Heart left ventricle (tissue), 13 donors: ENCODE measurements at regions not wholly inside any gene's neighbourhood (a gene's known extent, or its start where the extent isn't known, plus 50 kb on each side); places are given as distances from the start of the nearest gene placed in this dataset.

Experiments
- POLR2A ChIP-seq, 2 donors: fragments of 450-650 bp; IDR thresholded peaks; one replicate each; pipeline ENCODE4 v1.6.1; 2017; ENCODE audit warnings: antibody characterized with exemption in 2 of 2, mild to moderate bottlenecking in 2 of 2, moderate library complexity in 2 of 2
- TF ChIP-seq, protein P1 (sequence below), 12 donors: fragments of 200-600 bp; sonication (generic) in 4 of 12; IDR thresholded peaks; one replicate each; pipeline versions ENCODE4 v1.5.0 to v1.8.0; 2018 to 2022; ENCODE audit warnings: antibody characterized with exemption in 12 of 12, mild to moderate bottlenecking in 5 of 12
- donor health status: ischemic (EF 13 %, LVEDD 7.1; RV severe dilation, severe dysfunction).
- donor health status: DM: no; HTN: yes; CAD: no.
- donor health status: DM: no; HTN: no; CAD: no.
- donor health status: ischemic (EF 25% LVEDD 6.9; RV normal size, moderate dysfunction).
- donor health status: ischemic (EF 25% LVEDD 5.7; RV mildly dilated, moderate dysfunction).
- donor health status: ischemic (EF 35%, LVEDD 5.7; RV mildly dilated, moderate dysfunction).
- donor health status: nonischemic (EF 11% LVEDD 7.7; RV severe dilation, severe dysfunction).
- donor health status: DM: yes; HTN: yes; CAD: no.
- donor health status: PGD.
- donor health status: ischemic (EF 29% LVEDD 5.4; RV normal size, mild dysfunction).
- donor health status: nonischemic (EF 23%, LVEDD 6.1; RV moderate dilation, normal function).

DNA sequence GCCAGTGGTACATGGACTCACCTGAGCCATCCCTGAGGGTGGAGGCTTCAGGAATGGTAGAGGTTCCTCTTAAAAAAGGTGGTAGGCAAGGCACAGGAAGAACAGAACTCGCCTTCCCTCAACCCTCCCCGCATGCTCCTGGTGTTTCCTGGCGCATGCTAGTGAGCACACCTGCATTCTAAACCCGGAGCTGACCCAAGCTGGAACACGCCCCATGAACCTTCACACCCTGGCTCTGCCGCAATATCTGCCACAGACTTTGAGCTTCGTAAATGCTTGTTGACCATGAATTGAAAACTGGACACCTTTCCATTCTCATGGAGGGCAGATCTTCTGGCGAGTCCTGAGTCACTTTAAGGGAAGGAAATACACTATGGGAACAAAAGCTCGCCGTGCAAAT is 601.3 kb upstream of the RAB6C start:
- TF ChIP-seq, protein P1, sequence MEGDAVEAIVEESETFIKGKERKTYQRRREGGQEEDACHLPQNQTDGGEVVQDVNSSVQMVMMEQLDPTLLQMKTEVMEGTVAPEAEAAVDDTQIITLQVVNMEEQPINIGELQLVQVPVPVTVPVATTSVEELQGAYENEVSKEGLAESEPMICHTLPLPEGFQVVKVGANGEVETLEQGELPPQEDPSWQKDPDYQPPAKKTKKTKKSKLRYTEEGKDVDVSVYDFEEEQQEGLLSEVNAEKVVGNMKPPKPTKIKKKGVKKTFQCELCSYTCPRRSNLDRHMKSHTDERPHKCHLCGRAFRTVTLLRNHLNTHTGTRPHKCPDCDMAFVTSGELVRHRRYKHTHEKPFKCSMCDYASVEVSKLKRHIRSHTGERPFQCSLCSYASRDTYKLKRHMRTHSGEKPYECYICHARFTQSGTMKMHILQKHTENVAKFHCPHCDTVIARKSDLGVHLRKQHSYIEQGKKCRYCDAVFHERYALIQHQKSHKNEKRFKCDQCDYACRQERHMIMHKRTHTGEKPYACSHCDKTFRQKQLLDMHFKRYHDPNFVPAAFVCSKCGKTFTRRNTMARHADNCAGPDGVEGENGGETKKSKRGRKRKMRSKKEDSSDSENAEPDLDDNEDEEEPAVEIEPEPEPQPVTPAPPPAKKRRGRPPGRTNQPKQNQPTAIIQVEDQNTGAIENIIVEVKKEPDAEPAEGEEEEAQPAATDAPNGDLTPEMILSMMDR (IDR thresholded peaks at IDR 0.05): no peak
- no peak for TF ChIP-seq POLR2A (IDR thresholded peaks at IDR 0.05)
